CD14-positive monocyte (primary cell): ENCODE measurements at regions not wholly inside any gene's neighbourhood (a gene's known extent, or its start where the extent isn't known, plus 50 kb on each side); places are given as distances from the start of the nearest gene placed in this dataset.

Experiments used
- DNase-seq, 3 donors: peaks; one replicate each; pipeline ENCODE4 v3.0.0-alpha.2; 2011 to 2022
- H2AFZ ChIP-seq: 2 replicates; pipeline ENCODE4 v1.6.0; 2012; ENCODE audit warnings: mild to moderate bottlenecking, low read depth, low read length, inconsistent platforms; ENCODE audit not compliant: insufficient read depth, poor library complexity, severe bottlenecking
- H3K27ac ChIP-seq, 2 donors: 1 replicate in 1 of 2; 2 replicates in 1 of 2; pipeline ENCODE4 v1.5.1; 2012 to 2013; ENCODE audit warnings: low read length in 2 of 2, control low read depth in 1 of 2, inconsistent platforms in 1 of 2, low read depth in 1 of 2, mild to moderate bottlenecking in 1 of 2
- H3K27me3 ChIP-seq, 2 donors: one replicate each; pipeline versions ENCODE4 v1.6.0 to v1.6.1; 2011 to 2013; ENCODE audit warnings: low read length in 2 of 2; ENCODE audit not compliant: control insufficient read depth in 2 of 2, insufficient read depth in 2 of 2
- H3K36me3 ChIP-seq, 2 donors: replicated peaks in 1 of 2; 1 replicate in 1 of 2; 2 replicates in 1 of 2; pipeline versions ENCODE4 v1.5.1 to v1.6.1; 2012 to 2013; ENCODE audit warnings: low read length in 2 of 2, control low read depth in 1 of 2, inconsistent platforms in 1 of 2, mild to moderate bottlenecking in 1 of 2; ENCODE audit not compliant: insufficient read depth in 2 of 2, control insufficient read depth in 1 of 2
- H3K4me1 ChIP-seq, 2 donors: 1 replicate in 1 of 2; 2 replicates in 1 of 2; pipeline versions ENCODE4 v1.5.1 to v1.6.1; 2012 to 2013; ENCODE audit warnings: low read length in 2 of 2, control low read depth in 1 of 2, inconsistent platforms in 1 of 2, mild to moderate bottlenecking in 1 of 2, moderate library complexity in 1 of 2; ENCODE audit not compliant: insufficient read depth in 2 of 2, control insufficient read depth in 1 of 2
- H3K4me2 ChIP-seq: replicated peaks from 2 replicates; pipeline ENCODE3; 2012; ENCODE audit warnings: low read length, moderate library complexity, mild to moderate bottlenecking; ENCODE audit not compliant: poor library complexity, severe bottlenecking; ENCODE audit errors: extremely low read depth
- H3K4me3 ChIP-seq, 3 experiments: fragments of 200-600 bp in 1 of 3; sonication (generic) in 1 of 3; replicated peaks in 1 of 3; 1 replicate in 2 of 3; 2 replicates in 1 of 3; pipeline ENCODE4 v1.5.1; 2011 to 2013; ENCODE audit warnings: low read length in 3 of 3, mild to moderate bottlenecking in 3 of 3, control low read depth in 2 of 3, low read depth in 2 of 3, inconsistent platforms in 1 of 3, moderate library complexity in 1 of 3
- H3K79me2 ChIP-seq: 2 replicates; pipeline ENCODE4 v1.6.0; 2012; ENCODE audit warnings: mild to moderate bottlenecking, control low read depth, inconsistent platforms, low read length, moderate library complexity; ENCODE audit not compliant: insufficient read depth
- H3K9ac ChIP-seq: 2 replicates; pipeline ENCODE4 v1.6.0; 2017; ENCODE audit warnings: low read length, mild to moderate bottlenecking; ENCODE audit not compliant: insufficient read depth, poor library complexity, severe bottlenecking
- H3K9me3 ChIP-seq, 2 donors: replicated peaks in 1 of 2; 1 replicate in 1 of 2; 2 replicates in 1 of 2; pipeline versions ENCODE4 v1.5.1 to v1.6.1; 2012 to 2013; ENCODE audit warnings: low read length in 2 of 2, control low read depth in 1 of 2; ENCODE audit not compliant: control insufficient read depth in 1 of 2, insufficient read depth in 1 of 2
- H4K20me1 ChIP-seq: 2 replicates; pipeline ENCODE4 v1.6.0; 2012; ENCODE audit warnings: mild to moderate bottlenecking, low read length, control low read depth, moderate library complexity; ENCODE audit not compliant: insufficient read depth
- H3K27ac Mint-ChIP-seq, 7 donors: one replicate each; pipeline ENCODE4 v1.8.0; 2020; ENCODE audit warnings: mild to moderate bottlenecking in 7 of 7, mixed read lengths in 7 of 7, moderate library complexity in 6 of 7, inconsistent platforms in 2 of 7
- H3K27me3 Mint-ChIP-seq, 3 donors: one replicate each; pipeline ENCODE4 v1.8.0; 2021 to 2022; ENCODE audit warnings: low read depth in 3 of 3, mild to moderate bottlenecking in 3 of 3, mixed read lengths in 3 of 3, moderate library complexity in 3 of 3, inconsistent platforms in 1 of 3
- H3K36me3 Mint-ChIP-seq, 2 donors: one replicate each; pipeline ENCODE4 v1.8.0; 2020; ENCODE audit warnings: mixed read lengths in 2 of 2, inconsistent platforms in 1 of 2, mild to moderate bottlenecking in 1 of 2
- H3K4me1 Mint-ChIP-seq: one replicate; pipeline ENCODE4 v1.8.0; 2020; ENCODE audit warnings: mild to moderate bottlenecking, mixed read lengths
- H3K4me3 Mint-ChIP-seq, 2 donors: one replicate each; pipeline ENCODE4 v1.8.0; 2020; ENCODE audit warnings: mild to moderate bottlenecking in 2 of 2, mixed read lengths in 2 of 2, moderate library complexity in 1 of 2
- H3K9me3 Mint-ChIP-seq, 7 donors: one replicate each; pipeline ENCODE4 v1.8.0; 2020 to 2022; ENCODE audit warnings: mixed read lengths in 7 of 7, mild to moderate bottlenecking in 6 of 7, moderate library complexity in 6 of 7, inconsistent platforms in 2 of 7
- WGBS: methylation state at CpG from one replicate; pipeline ENCODE4 v1.1.5; 2013; ENCODE audit warnings: missing lambda C conversion rate; ENCODE audit not compliant: insufficient coverage; 5-methylcytosine and 5-hydroxymethylcytosine counted together
- intact Hi-C, 2 donors: fragments of 100-400 bp; cut with micrococcal nuclease; formaldehyde crosslinking; loops; one replicate each; pipeline versions ENCODE4 v1.15.0 to v1.15.1; 2023
- TF ChIP-seq, protein P1 (sequence below): fragments of 200-600 bp; IDR thresholded peaks from one replicate; pipeline ENCODE4 v1.8.0; 2022; ENCODE audit warnings: antibody characterized with exemption, mild to moderate bottlenecking

- WGBS, result 100% methylated on average over 2 of the region's 4 CpGs
- no peaks in the 10 kb centered on the region for H3K36me3 ChIP-seq
- Mint-ChIP-seq H3K27me3 (peaks cover 2% of the 10 kb centered on the region in 3 donors), H3K36me3 (no peaks in the 10 kb centered on the region), H3K9me3 (peaks cover 0 to 2% (median 0%) of the 10 kb centered on the region in 7 donors), H3K4me1 (no peaks in the 10 kb centered on the region), H3K4me3 (no peak overlapping the region), H3K27ac (no peak overlapping the region)
- no peak for DNase-seq
- H3K4me1 ChIP-seq, result no peaks in the 10 kb centered on the region
- no peak overlapping the region for H3K9ac ChIP-seq
- H2AFZ ChIP-seq, result no peak overlapping the region
- intact Hi-C loops, result no loop called here
- H3K79me2 ChIP-seq, result no peaks in the 10 kb centered on the region
- no peaks in the 10 kb centered on the region for H3K27me3 ChIP-seq
- TF ChIP-seq, protein P1, sequence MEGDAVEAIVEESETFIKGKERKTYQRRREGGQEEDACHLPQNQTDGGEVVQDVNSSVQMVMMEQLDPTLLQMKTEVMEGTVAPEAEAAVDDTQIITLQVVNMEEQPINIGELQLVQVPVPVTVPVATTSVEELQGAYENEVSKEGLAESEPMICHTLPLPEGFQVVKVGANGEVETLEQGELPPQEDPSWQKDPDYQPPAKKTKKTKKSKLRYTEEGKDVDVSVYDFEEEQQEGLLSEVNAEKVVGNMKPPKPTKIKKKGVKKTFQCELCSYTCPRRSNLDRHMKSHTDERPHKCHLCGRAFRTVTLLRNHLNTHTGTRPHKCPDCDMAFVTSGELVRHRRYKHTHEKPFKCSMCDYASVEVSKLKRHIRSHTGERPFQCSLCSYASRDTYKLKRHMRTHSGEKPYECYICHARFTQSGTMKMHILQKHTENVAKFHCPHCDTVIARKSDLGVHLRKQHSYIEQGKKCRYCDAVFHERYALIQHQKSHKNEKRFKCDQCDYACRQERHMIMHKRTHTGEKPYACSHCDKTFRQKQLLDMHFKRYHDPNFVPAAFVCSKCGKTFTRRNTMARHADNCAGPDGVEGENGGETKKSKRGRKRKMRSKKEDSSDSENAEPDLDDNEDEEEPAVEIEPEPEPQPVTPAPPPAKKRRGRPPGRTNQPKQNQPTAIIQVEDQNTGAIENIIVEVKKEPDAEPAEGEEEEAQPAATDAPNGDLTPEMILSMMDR, result no peak
- no peaks in the 10 kb centered on the region for H3K9me3 ChIP-seq
- H3K4me3 ChIP-seq, result no peak overlapping the region
- H3K27ac ChIP-seq, result no peak overlapping the region
- H4K20me1 ChIP-seq, result no peaks in the 10 kb centered on the region
- H3K4me2 ChIP-seq, result no peak overlapping the region
Observed at GRCh38 chr5:169512385-169512784, 71.2 kb upstream of the SPDL1 start.

GRCh38 chr5:169511708-169512107 is 71.9 kb upstream of the SPDL1 start:
- WGBS, result 89% methylated on average over 3 of the region's 3 CpGs
- Histone ChIP-seq H3K9me3 (no peaks in the 10 kb centered on the region), H3K4me3 (no peak overlapping the region), H3K79me2 (no peaks in the 10 kb centered on the region), H3K4me2 (no peak overlapping the region), H3K36me3 (no peaks in the 10 kb centered on the region), H4K20me1 (no peaks in the 10 kb centered on the region), H3K27ac (no peak overlapping the region), H2AFZ (no peak overlapping the region), H3K27me3 (no peaks in the 10 kb centered on the region), H3K4me1 (no peaks in the 10 kb centered on the region), H3K9ac (no peak overlapping the region)
- H3K9me3 Mint-ChIP-seq, result peaks cover 0 to 2% (median 0%) of the 10 kb centered on the region in 7 donors
- TF ChIP-seq, protein P1, result no peak
- H3K36me3 Mint-ChIP-seq, result no peaks in the 10 kb centered on the region
- peaks cover 2 to 3% (median 2%) of the 10 kb centered on the region in 3 donors for H3K27me3 Mint-ChIP-seq
- H3K27ac Mint-ChIP-seq, result no peak overlapping the region
- H3K4me3 Mint-ChIP-seq, result no peak overlapping the region
- DNase-seq, result no peak
- no peaks in the 10 kb centered on the region for H3K4me1 Mint-ChIP-seq
- intact Hi-C loops, result no loop called here
